ENCODE measurements at regions not wholly inside any gene's neighbourhood (a gene's known extent, or its start where the extent isn't known, plus 50 kb on each side); places are given as distances from the start of the nearest gene placed in this dataset.
"Not testable (repeated sequence)": the region's sequence is repeated elsewhere in the genome, so short reads cannot be mapped to it uniquely, and the experiment has no call there.

DNA sequence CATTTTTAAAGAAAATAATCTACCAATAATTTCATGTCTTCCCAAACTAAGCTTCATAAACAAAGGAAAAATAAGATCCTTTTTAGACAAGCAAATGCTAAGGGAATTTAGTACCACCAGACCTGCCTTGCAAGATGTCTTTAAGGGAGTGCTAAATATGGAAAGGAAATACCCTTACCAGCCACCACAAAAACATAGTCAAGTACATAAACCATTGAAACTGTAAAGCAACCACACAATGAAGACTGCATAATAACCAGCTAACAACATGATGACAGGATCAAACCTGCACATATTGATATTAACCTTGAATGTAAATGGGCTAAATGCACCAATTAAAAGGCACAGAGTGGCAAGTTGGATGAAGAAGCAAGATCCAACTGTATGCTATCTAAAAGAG lies 586.5 kb upstream of the NRG3 start:
- DNase-seq: no peak

- DNase-seq: no peak
Observed at GRCh38 chr10:81297292-81297691, 577.7 kb upstream of the NRG3 start.

DNA sequence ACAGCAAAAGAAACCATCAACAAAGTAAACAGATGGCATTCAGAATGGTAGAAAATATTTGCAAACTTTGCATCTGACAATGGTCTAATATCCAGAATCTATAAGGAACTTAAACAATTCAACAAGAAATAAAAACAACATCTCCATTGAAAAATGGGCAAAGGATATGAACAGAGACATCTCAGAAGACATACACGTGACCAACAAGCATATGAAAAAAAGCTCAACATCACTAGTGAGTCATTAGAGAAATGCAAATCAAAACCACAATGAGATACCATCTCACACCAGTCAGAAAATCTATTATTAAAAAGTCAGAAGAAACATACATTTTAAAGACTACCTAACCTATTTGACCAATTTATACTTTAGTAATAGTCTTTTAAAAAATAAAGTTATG lies 571.3 kb upstream of the NRG3 start:
- DNase-seq: no peak

DNA sequence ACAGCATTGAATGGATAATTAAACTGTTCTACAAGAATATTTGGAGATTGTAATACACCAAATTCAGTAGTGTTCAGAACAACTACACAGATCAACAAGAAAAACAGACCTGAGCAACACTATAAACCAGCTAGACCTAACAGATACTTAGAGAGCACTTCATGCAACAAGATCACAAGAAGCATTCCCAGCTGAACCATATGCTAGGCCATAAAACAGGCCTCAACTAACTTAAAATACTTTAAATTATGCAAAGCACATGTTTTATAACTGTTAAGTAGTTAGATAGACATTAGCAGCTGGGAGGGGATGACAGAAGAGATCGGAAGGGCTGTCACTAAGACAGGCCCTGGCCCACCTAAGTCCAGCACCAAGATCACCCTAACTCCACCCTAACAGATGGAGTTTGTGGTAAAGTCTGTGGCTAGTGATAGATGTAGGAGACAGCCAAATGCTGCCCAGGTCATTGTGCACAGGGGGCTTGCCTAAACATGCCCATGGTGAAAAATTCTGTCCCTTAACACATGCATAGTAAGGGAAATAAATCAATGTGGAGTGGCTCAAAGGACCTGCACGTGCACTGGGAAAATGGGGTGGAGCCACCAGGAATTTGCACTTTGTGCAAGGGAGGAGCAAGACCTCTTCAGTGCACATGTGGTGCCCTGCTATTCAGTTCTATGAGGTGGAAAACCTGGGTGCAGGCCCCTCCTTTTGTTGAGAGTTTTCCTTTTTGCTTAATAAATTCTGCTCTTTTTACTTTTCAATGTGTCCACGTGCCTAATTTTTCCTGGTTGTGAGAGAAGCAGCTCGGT lies 567.8 kb upstream of the NRG3 start:
- DNase-seq: no peak

- DNase-seq: no peak
Observed at GRCh38 chr10:81309041-81309552, 565.9 kb upstream of the NRG3 start.

- DNase-seq: no peak
Observed at GRCh38 chr10:81314471-81314870, 560.5 kb upstream of the NRG3 start.

DNA sequence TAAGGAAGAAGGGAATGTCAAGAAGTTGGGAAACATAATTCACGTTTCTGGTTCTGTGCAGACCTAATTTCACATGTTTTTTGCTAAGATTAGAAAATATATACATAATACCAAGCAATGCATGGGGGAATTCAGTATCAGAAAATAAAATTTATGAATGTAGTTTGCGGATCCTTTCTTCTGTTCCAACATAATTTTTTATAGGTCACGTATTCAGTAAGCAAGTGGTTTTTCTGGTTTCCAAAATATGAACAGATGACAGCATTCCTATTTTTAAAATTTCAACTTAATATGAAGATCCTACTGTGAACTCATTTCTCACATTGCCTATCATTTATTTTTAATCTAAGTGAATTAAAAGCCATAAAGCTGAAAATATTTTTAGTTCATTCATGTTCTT lies 560.0 kb upstream of the NRG3 start:
- DNase-seq: no peak

- DNase-seq: no peak
Observed at GRCh38 chr10:81348003-81348402, 527.0 kb upstream of the NRG3 start.

- no peak for DNase-seq
Observed at GRCh38 chr10:81367132-81367531, 507.9 kb upstream of the NRG3 start.

DNA sequence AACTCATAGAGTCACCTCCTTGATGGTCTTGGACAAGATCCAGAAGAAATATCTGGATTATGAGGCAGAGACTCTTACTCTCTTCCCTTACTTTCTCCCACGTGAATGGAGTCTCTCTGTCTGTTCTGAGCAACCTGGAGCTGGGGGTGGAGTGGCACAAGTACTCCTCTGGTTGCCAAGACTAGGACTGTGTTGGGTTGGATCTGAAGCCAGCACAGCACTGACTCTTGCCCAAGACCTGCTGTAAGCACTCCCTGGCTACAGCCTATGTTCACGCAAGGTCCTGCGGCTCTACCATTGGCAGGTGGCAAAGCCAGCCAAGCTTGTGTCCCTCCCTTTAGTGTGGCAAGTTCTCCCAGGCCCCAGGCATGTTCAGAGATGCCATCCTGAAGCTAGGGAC lies 488.2 kb upstream of the NRG3 start:
- DNase-seq: no peak

DNA sequence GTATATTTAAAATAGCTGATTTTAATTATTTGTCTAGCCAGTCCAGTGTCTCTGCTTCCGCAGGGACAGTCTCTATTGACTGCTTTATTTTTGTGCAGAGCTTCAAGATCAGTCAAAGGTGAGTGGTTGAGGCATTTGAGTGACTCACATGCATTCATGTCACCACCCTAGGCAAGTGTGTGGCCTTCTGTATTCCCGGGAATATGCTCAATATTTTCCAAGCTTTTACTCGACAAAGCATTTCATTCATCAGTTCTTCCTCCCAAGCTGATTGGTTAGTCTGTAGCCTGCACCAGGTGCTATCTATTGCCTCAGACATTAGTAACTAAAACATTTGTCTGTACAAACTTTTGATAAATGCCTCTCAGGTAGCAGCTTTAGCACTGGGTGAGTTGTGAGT lies 471.5 kb upstream of the NRG3 start:
- DNase-seq: no peak

GRCh38 chr10:81405399-81405798 lies 469.6 kb upstream of the NRG3 start:
- DNase-seq: no peak

DNA sequence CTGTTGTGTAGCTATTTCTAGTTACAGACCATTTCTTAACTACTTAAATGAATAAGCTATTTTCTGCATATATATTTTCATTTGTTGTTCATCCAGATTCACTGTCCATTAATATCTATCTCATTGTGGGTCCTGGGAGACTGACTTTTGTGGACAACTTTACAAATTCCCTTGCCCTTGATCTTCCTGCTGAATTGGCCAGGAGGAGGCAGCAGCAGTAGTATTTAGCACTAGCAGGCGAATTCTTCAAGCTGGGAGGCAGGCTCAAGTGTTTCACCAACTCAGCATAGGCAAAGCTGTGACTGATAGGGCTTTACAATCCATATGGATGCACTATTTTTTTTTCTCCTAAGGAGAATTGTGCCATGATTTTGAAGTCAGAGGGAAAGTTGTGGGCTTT lies 461.0 kb upstream of the NRG3 start:
- no peak for DNase-seq

- DNase-seq: no peak
Observed at GRCh38 chr10:81426722-81427121, 448.3 kb upstream of the NRG3 start.

DNA sequence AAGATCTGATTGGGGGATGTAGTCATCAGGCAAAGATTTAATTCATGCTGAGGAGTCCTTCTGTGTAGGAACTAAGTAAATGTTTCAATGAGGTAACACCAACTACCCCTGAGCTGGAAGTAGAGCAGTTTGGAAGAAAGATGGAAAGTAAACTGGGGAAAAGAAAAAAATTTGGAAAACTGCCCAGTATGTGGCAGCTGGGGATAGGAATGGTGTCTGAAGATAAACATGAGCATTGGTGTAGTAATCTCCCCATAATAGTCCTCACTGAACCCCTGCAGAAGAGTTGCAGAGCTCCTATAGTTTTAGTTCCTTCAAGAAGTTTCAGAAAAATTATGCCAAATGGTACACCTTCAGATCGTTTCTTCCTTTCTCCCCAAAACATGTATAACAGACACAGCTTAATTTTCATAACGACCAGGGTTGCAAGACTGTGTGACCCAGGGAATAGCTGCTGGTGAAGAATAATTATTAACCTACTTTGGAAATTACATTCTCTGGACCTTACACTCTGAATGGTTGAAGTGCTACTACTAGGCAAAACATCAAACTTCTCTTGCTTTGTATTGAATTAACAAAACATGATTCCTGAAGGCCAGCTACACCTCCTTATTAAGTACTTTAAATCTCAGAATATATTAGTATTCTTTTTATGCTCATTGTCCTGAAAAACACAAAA lies 446.4 kb upstream of the NRG3 start:
- no peak for DNase-seq

DNA sequence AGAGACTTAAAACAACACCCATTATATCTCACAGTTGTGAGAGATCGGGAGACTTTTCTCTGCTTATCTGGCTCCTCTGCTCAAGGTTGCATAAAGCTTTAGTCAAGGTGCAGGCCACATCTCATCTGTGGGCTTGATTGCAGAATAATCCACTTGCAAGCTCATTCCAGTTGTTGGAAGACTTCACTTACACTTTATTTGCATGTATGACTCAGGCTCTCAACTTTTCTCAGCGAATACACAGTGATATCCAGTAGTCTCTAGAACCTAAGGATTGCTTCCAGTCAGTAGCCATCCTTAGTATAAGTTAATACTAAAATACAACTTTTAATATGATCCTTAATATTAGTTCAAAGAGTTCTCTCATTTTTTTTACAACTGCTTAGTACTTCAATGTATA lies 435.5 kb upstream of the NRG3 start:
- DNase-seq: no peak

- not testable (repeated sequence) for DNase-seq
Observed at GRCh38 chr10:81441624-81442023, 433.4 kb upstream of the NRG3 start.

DNA sequence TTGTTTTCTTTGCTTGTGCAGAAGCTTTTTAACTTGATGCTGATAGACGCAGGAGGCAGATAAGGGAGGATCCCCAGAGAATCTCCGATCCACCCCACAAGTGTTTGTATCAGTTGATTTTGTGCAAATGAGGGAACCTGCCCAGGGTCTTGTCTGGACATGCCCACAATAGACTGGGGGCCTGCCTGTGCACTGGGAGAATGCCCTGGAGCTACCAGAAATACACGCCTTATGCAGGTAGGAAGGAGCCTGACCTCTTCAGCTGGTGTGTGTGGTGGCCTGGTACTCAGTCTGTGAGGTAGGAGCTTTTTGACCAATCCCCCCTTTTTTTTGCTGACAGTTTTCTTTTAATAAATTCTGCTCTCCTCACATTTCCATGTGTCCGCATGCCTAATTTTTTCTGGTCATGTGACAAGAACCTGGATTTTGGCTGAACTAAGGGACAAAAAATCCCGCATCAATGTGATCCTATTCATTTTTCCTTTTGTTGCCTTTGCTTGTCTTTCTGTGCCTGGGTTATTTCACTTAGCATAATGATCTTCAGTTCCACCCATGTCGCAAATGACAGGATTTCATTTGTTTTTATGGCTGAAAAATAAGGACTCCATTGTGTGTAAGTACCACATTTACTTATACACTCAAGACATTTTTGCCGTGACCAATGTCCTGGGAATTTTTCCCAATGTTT lies 430.6 kb upstream of the NRG3 start:
- no peak for DNase-seq

GRCh38 chr10:81450651-81451050 lies 424.3 kb upstream of the NRG3 start:
- no peak for DNase-seq

- DNase-seq: no peak
Observed at GRCh38 chr10:81472927-81473470, 402.0 kb upstream of the NRG3 start.

GRCh38 chr10:81473755-81474154 lies 401.2 kb upstream of the NRG3 start:
- DNase-seq: no peak

GRCh38 chr10:81479316-81479715 lies 395.7 kb upstream of the NRG3 start:
- no peak for DNase-seq

GRCh38 chr10:81496626-81497025 lies 378.4 kb upstream of the NRG3 start:
- no peak for DNase-seq
